ENCODE measurements at regions not wholly inside any gene's neighbourhood (a gene's known extent, or its start where the extent isn't known, plus 50 kb on each side); places are given as distances from the start of the nearest gene placed in this dataset.

- peak overlapping the region; percentile 53 for H2AK5ac ChIP-seq (ENCODE audit: low read depth, low read length)
- H3K23ac ChIP-seq (ENCODE audit: low read depth, low read length), result peak overlapping the region; percentile 61; the same call in 1 of the 2 replicates
- H3K4me3 ChIP-seq (ENCODE audit: insufficient read depth, low read depth, low read length), result no peak overlapping the region
- H4K5ac ChIP-seq (ENCODE audit: low read depth, low read length), result peak overlapping the region; percentile 91
- peak overlapping the region; percentile 95 for H3K18ac ChIP-seq (ENCODE audit: low read depth, low read length)
- H3K4me2 ChIP-seq (ENCODE audit: low read depth, low read length), result peak overlapping the region; percentile 84
- H4K8ac ChIP-seq (ENCODE audit: low read depth in 2 of 2, low read length in 2 of 2), result peak overlapping the region; percentile 15 to 87; a peak in 3 of 4 replicates
- H3K9me1 ChIP-seq (ENCODE audit: insufficient read depth, low read length), result peaks cover 15% of the 10 kb centered on the region
- H3K9me3 ChIP-seq (ENCODE audit: control insufficient read depth, insufficient read depth, low read length), result no peaks in the 10 kb centered on the region
- no peak overlapping the region for H3K56ac ChIP-seq (ENCODE audit: extremely low read depth, insufficient read depth, low read length)
- dilution Hi-C loops (cut with HindIII; ENCODE audit: low sequenced_read_pairs, unreplicated experiment) (no loop called here), intact Hi-C loops (cut with micrococcal nuclease) (loop anchor here (10.0 kb wide), 2 partner anchors 70 to 450 kb away; no protein-coding TSS in a partner anchor), in situ Hi-C loops (cut with MboI; ENCODE audit: low sequenced_read_pairs) (no loop called here)
- H2BK20ac ChIP-seq (ENCODE audit: low read depth, low read length), result peak overlapping the region; percentile 91
- H3K4ac ChIP-seq (ENCODE audit: low read depth, low read length), result peak overlapping the region; percentile 86
- ChIA-PET CTCF (interaction anchor here (0.8 kb wide), 1 partner anchor 58 kb away, joined by 7 read pairs; no protein-coding TSS in a partner anchor), POLR2A (ENCODE audit: unreplicated experiment) (interaction anchor here (0.6 kb wide), 1 partner anchor 844 kb away, joined by 3 read pairs; the partner anchor contains the start of gene TXNL1)
- peaks cover 14% of the 10 kb centered on the region for H3K4me1 ChIP-seq (ENCODE audit: control insufficient read depth, insufficient read depth, low read length)
- H2BK120ac ChIP-seq (ENCODE audit: low read depth, low read length), result peak overlapping the region; percentile 92
- no peak for TF ChIP-seq SMC3 (IDR thresholded peaks at IDR 0.05; ENCODE audit: low read depth, low read length)
- TF ChIP-seq USF2 (IDR thresholded peaks at IDR 0.05; ENCODE audit: low read depth, low read length), result no peak
- no peak for TF ChIP-seq RCOR1 (IDR thresholded peaks at IDR 0.05; ENCODE audit: insufficient replicate concordance, low read length)
- no peak for TF ChIP-seq MAZ (IDR thresholded peaks at IDR 0.05; ENCODE audit: borderline replicate concordance, low read depth, low read length)
- TF ChIP-seq RAD21 (IDR thresholded peaks at IDR 0.05; ENCODE audit: low read length), result no peak
- TF ChIP-seq ELK1 (IDR thresholded peaks at IDR 0.05; ENCODE audit: borderline replicate concordance, low read depth, low read length), result no peak
- TF ChIP-seq CEBPB (IDR thresholded peaks at IDR 0.05; ENCODE audit: low read depth, low read length), result no peak
- no peak for TF ChIP-seq MXI1 (IDR thresholded peaks at IDR 0.05; ENCODE audit: borderline replicate concordance, low read depth, low read length)
- TF ChIP-seq CTCF (conservative IDR thresholded peaks at IDR 0.05; ENCODE audit: low read depth, low read length), result no peak
- no peak for TF ChIP-seq NFE2L2 (IDR thresholded peaks at IDR 0.05; ENCODE audit: low read depth, low read length)
- no peak for TF ChIP-seq POLR2A (IDR thresholded peaks at IDR 0.05; ENCODE audit: low read depth, low read length)
- TF ChIP-seq RFX5 (IDR thresholded peaks at IDR 0.05; ENCODE audit: low read depth, low read length), result no peak
- TF ChIP-seq MAFK (IDR thresholded peaks at IDR 0.05; ENCODE audit: low read depth, low read length), result no peak
- no TSS peak for BruUV-seq (replicated peaks)
- no CpG with 5 or more reads among the region's 8 CpGs for WGBS, 2 experiments (ENCODE audit: extremely low coverage in 2 of 2, insufficient read length in 1 of 2)
- no peaks in the 10 kb centered on the region for H4K20me1 ChIP-seq (ENCODE audit: insufficient read depth, low read length)
- H2AFZ ChIP-seq (replicated peaks; ENCODE audit: low read length, poor library complexity), result peak overlapping the region; percentile 75
- H3K14ac ChIP-seq (replicated peaks; ENCODE audit: low read depth, low read length), result peak overlapping the region; percentile 84
- no peaks in the 10 kb centered on the region for H3K27me3 ChIP-seq (ENCODE audit: control insufficient read depth, insufficient read depth, low read length)
- ATAC-seq (ENCODE audit: low read depth) (peak; percentile 75), DNase-seq (peak; percentile 65)
- peak overlapping the region; percentile 75 for H3K27ac ChIP-seq (ENCODE audit: insufficient read depth, low read length)
- no peaks in the 10 kb centered on the region for H3K36me3 ChIP-seq (ENCODE audit: control insufficient read depth, insufficient read depth, low read length)
- H2BK15ac ChIP-seq (ENCODE audit: low read depth, low read length), result peak overlapping the region; percentile 81; the same call in 2 of the 3 replicates
- H3K79me1 ChIP-seq (ENCODE audit: low read depth in 1 of 2, low read length in 2 of 2), result no peaks in the 10 kb centered on the region
- H4K91ac ChIP-seq (ENCODE audit: insufficient read depth, low read depth, low read length), result peak overlapping the region; percentile 78
- H2AK9ac ChIP-seq (replicated peaks; ENCODE audit: low read depth, low read length, poor library complexity), result no peak overlapping the region
- H2BK5ac ChIP-seq (ENCODE audit: low read depth, low read length, poor library complexity, severe bottlenecking), result peak overlapping the region; percentile 61
- H3K9ac ChIP-seq (ENCODE audit: low read depth, low read length), result no peak overlapping the region
Measured at GRCh38 chr18:55794288-55795052, 206.5 kb upstream of the TCF4 start.

All from IMR-90 (cell line).